ENCODE measurements at regions not wholly inside any gene's neighbourhood (a gene's known extent, or its start where the extent isn't known, plus 50 kb on each side); places are given as distances from the start of the nearest gene placed in this dataset.

DNA sequence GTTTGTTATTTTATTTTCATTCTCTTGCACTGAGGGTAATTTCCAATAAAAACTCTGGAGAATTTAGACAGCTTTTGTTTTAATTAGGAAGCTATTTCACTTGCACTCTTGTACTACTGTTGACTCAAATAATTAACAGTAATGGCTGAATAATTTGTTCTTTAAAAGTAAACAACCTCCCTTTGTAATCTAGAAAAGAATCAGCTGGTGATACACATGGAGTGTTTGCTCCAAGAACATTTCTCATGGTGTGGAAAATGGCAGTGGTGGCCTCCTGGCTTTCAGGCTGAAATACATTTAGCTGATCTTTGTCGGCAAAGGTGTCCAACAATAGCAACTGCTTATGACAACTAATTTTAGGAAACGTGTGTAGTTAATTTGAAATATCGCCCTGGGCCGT is 129.4 kb downstream of the C9orf152 start:
- intact Hi-C loops (cut with micrococcal nuclease), result no loop called here
- DNase-seq, result no peak
- CTCF ChIA-PET, result interaction anchor here (0.7 kb wide), 1 partner anchor 48 kb away, joined by 3 read pairs; no protein-coding TSS in a partner anchor
- Mint-ChIP-seq H3K27me3 (no peaks in the 10 kb centered on the region), H3K9me3 (no peaks in the 10 kb centered on the region), H3K36me3 (ENCODE audit: low read depth) (no peaks in the 10 kb centered on the region), H3K4me3 (no peak overlapping the region), H3K27ac (no peak overlapping the region), H3K4me1 (ENCODE audit: low read depth) (peaks cover 7% of the 10 kb centered on the region)
- ATAC-seq, result no peak
- TF ChIP-seq, protein P1, sequence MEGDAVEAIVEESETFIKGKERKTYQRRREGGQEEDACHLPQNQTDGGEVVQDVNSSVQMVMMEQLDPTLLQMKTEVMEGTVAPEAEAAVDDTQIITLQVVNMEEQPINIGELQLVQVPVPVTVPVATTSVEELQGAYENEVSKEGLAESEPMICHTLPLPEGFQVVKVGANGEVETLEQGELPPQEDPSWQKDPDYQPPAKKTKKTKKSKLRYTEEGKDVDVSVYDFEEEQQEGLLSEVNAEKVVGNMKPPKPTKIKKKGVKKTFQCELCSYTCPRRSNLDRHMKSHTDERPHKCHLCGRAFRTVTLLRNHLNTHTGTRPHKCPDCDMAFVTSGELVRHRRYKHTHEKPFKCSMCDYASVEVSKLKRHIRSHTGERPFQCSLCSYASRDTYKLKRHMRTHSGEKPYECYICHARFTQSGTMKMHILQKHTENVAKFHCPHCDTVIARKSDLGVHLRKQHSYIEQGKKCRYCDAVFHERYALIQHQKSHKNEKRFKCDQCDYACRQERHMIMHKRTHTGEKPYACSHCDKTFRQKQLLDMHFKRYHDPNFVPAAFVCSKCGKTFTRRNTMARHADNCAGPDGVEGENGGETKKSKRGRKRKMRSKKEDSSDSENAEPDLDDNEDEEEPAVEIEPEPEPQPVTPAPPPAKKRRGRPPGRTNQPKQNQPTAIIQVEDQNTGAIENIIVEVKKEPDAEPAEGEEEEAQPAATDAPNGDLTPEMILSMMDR (IDR thresholded peaks at IDR 0.05), result no peak
- POLR2A ChIA-PET, result no interaction called here

DNA sequence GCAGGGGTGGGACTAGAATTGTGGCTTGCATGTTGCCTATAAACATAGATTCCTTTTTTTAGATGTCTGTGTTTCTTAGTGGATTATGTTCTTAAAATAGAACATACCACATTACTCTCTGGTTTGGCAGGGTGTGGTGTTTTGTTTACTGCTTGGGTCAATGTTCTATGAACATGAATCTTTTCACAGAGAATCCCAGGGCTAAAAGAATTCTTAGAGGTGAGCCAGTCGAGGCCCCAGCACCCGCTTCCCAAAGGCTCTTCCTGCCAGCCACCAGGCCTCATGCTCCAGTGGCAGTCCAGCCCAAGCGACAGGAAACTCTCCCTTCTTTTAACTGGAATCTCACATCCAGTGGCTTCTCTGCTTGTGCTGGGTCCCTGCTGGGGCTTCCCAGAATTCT is 126.6 kb downstream of the C9orf152 start:
- ChIA-PET CTCF (no interaction called here), POLR2A (no interaction called here)
- TF ChIP-seq, protein P1 (IDR thresholded peaks at IDR 0.05), result no peak
- H3K36me3 Mint-ChIP-seq (ENCODE audit: low read depth), result no peaks in the 10 kb centered on the region
- peaks cover 7% of the 10 kb centered on the region for H3K4me1 Mint-ChIP-seq (ENCODE audit: low read depth)
- H3K27me3 Mint-ChIP-seq, result no peaks in the 10 kb centered on the region
- no peak overlapping the region for H3K27ac Mint-ChIP-seq
- DNase-seq (no peak), ATAC-seq (no peak)
- H3K4me3 Mint-ChIP-seq, result no peak overlapping the region
- intact Hi-C loops (cut with micrococcal nuclease), result no loop called here
- no peaks in the 10 kb centered on the region for H3K9me3 Mint-ChIP-seq

DNA sequence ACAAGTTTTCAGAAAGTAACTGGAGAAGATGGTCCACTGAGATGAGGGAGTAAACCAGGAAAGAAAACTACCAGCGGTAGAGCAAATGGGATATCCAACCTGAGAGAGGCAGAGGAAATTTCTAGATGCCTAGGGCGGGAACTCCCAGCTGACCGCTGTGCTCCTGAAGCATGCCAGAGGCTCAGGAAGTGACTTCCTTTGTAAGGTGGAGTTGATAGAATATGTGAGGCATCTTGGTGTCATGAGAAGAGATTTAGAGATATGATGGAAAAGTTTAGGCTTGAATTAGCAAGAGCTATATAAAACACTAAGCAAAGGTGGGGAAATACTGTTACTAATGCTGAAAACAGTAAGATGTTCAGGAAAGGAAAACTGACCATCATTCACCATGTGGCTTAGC is 124.1 kb downstream of the C9orf152 start:
- TF ChIP-seq, protein P1 (IDR thresholded peaks at IDR 0.05), result no peak
- no peak for ATAC-seq
- Mint-ChIP-seq H3K4me1 (ENCODE audit: low read depth) (peaks cover 7% of the 10 kb centered on the region), H3K36me3 (ENCODE audit: low read depth) (no peaks in the 10 kb centered on the region), H3K27ac (no peak overlapping the region), H3K9me3 (no peaks in the 10 kb centered on the region), H3K27me3 (no peaks in the 10 kb centered on the region), H3K4me3 (no peak overlapping the region)
- CTCF ChIA-PET, result no interaction called here
- no peak for DNase-seq
- intact Hi-C loops (cut with micrococcal nuclease), result no loop called here
- POLR2A ChIA-PET, result no interaction called here

DNA sequence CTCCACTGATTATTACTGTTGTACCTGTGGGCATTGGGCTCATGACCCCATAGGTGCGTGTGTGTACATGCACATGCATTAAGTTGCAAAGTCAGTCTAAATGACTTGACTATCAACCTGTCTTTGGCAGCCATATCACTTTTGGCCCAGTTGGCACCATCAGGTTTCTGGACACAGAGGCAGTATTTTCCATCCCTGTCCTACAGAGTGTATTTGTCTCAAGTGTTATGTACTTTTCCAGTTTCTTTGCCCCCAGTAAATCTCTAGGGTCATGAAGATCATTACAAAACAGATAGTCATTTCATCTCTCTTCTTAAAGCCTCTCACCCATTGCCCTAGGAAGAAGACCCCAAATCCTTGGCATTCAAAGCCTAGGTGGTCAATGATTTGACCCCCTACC is 121.4 kb downstream of the C9orf152 start:
- Mint-ChIP-seq H3K27me3 (peaks cover 3% of the 10 kb centered on the region), H3K36me3 (ENCODE audit: low read depth) (no peaks in the 10 kb centered on the region), H3K9me3 (no peaks in the 10 kb centered on the region), H3K4me1 (ENCODE audit: low read depth) (peaks cover 2% of the 10 kb centered on the region), H3K4me3 (no peak overlapping the region), H3K27ac (no peak overlapping the region)
- ChIA-PET CTCF (no interaction called here), POLR2A (no interaction called here)
- TF ChIP-seq, protein P1 (IDR thresholded peaks at IDR 0.05), result no peak
- ATAC-seq (no peak), DNase-seq (no peak)
- intact Hi-C loops (cut with micrococcal nuclease), result no loop called here

DNA sequence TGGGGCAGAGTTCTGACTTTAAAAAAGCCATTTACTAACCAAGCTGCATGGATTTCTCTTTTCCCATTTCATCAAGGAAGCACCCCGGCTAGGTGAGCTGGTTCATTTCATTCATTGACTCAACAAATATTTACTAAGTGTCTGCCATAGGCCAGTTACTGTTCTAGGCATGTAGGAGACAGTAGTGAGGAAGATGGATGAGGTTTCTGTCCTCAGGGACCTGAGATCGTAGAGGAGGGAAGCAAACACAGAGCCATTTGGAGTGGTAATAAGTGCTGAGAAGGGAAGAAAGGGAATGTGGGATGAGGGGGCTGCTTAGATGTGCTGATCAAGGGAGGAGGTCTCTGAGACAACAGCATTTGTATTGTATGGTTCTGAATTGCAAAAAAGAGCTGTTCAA is 120.4 kb downstream of the C9orf152 start:
- DNase-seq (no peak), ATAC-seq (no peak)
- intact Hi-C loops (cut with micrococcal nuclease), result no loop called here
- Mint-ChIP-seq H3K9me3 (no peaks in the 10 kb centered on the region), H3K27ac (no peak overlapping the region), H3K27me3 (peaks cover 3% of the 10 kb centered on the region), H3K36me3 (ENCODE audit: low read depth) (no peaks in the 10 kb centered on the region), H3K4me1 (ENCODE audit: low read depth) (no peaks in the 10 kb centered on the region), H3K4me3 (no peak overlapping the region)
- TF ChIP-seq, protein P1 (IDR thresholded peaks at IDR 0.05), result no peak
- ChIA-PET CTCF (no interaction called here), POLR2A (no interaction called here)

Measured in activated CD8-positive, alpha-beta T cell treated with anti-CD3 and anti-CD28 coated beads for 36 hours (primary cell).